GM21825 (cell line): ENCODE measurements at regions not wholly inside any gene's neighbourhood (a gene's known extent, or its start where the extent isn't known, plus 50 kb on each side); places are given as distances from the start of the nearest gene placed in this dataset.

ENCODE experiments used
- ATAC-seq: cut with Tn5 transposase; IDR thresholded peaks from one replicate; pipeline ENCODE4 v1.9.1; 2021; ENCODE audit warnings: mild to moderate bottlenecking, moderate library complexity; ENCODE audit not compliant: unreplicated experiment

- ATAC-seq, result no peak
These were observed 50.9 kb upstream of the NLK start for GRCh38 chr17:27991462-27991993.
